ENCODE measurements at regions not wholly inside any gene's neighbourhood (a gene's known extent, or its start where the extent isn't known, plus 50 kb on each side); places are given as distances from the start of the nearest gene placed in this dataset.
"Not testable (repeated sequence)": the region's sequence is repeated elsewhere in the genome, so short reads cannot be mapped to it uniquely, and the experiment has no call there.

DNA sequence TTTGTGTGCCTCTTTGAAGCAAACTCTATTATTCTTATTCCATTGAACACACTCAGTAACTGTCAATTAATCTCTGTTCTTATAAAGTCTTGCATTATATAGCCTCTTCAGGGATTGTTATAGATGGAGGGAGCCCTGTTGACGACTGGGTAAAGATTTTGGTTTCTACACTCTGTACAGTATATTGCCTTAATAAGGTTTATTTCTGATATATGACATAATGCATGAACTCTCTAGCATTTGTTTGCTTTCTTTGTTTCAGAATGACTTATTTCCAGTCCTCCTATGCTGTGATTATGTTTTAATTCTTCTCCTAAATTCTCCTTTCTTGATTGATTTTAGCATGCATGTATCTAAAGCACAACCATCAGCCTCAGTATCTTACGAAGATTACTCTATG lies 494.9 kb downstream of the DIPK2A start:
- no peak for ATAC-seq

DNA sequence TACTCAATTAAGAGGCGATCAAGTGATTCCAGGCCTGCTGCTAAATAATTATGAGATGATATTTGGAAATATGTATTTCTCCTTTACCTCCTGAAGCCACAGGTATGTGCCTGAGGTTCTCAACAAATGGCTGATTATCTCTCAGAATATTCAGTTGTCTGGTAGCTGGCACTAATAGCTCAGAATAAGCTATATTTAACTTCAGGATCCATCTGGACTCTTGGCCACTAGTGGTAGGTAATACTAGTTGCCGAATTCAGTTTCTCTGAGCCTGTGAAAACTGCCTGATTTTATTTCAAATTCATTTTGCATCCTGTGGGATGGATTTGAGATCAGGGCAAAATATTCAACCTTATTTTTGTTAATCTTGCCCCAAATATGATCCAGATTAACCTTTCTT lies 499.0 kb downstream of the DIPK2A start:
- no peak for ATAC-seq

DNA sequence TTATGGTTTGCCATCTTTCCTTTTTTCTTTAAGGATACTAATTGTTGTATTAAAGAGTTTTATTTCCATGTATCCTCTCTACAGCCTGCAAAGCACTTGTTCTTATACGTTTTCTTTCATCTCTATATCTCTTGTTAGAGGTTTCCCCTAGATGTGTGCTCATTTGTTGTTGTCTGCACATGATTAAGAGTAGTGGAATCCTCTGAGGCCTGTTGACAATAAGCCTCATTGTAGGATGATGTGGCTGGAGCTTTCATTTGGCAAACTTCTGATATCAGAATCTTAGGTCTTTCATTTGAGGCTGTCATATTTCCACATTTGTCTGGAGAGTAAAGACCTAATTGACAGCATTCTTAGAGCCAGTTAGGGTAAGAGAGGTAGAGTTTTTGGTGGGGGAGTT lies 506.0 kb downstream of the DIPK2A start:
- ATAC-seq = no peak

DNA sequence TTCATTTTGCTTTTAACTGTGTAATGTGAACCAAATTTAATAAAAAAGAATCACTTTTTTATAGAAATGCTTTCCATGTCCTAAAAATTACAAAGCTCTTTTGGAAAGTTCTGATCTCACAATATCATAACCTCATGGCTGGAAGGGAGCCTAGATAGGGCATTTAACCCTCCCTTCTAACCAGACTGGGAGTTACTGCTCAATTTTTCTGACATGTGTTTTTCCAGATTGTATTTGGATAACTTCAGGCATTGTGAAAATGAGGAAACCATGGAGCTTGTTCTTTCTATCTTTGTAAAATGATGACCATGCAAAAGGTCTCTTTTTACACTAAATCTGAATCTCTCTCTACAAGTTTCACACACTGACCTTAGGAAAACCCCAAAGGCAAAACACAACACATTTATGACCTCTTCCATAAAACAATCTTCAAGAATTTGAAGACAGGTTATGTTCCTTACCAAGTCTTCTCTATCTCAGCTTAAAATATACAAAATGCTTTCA lies 508.8 kb downstream of the DIPK2A start:
- no peak for ATAC-seq

DNA sequence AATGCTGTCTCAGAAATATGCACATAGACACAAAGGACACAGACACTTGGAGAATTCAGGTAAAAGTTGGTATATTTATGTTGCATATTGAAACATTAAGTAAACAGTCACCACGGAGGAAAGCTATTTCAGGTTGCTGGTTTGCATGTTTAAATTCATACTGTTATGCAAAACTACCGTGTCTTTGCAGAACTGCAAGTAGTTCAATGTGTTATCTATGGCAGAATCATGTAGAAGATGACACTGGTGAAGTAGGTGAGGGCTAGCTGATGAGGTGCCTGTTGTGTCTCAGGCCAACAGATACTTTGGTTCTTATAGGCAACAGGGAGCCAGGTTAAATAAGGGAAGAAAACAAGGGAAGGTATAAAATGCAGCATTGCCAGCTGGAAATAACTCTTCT lies 511.3 kb downstream of the DIPK2A start:
- no peak for ATAC-seq

DNA sequence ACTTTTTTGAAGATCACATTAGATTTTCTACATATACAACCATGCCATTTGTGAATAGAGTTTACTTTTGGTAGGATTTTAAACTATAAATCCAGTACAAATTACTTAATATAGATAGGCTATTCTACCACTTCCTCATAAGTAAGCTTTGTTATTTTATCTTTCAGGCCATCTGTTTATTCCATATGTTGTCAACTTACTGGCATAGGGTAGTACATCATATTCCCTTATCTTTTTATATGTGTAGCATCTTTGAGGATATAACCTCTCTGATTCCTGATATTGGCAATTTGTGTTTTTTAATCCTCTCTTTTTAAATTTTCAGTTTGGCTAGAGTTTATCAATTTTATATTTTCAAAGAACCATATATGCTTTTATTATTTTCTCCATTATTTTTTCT lies 515.4 kb downstream of the DIPK2A start:
- ATAC-seq = no peak

DNA sequence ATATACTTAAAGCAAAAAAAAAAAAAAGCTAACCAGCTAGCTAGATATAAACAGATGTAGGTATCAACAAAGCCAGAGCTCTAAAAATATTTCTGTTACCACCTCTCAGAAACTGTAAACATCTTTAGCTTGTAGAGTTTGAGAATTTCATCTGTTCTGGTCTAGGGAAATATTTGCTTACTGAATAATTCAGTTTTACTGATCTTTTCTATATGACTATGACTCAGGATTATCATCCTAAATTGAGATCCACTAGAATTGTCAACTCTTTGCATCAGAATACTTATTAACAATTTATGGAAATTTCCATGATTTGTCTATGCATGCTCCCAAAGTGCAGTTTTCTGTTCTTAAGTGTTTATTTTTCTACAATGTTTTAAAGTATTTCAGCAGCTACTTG lies 517.3 kb downstream of the DIPK2A start:
- ATAC-seq = no peak

DNA sequence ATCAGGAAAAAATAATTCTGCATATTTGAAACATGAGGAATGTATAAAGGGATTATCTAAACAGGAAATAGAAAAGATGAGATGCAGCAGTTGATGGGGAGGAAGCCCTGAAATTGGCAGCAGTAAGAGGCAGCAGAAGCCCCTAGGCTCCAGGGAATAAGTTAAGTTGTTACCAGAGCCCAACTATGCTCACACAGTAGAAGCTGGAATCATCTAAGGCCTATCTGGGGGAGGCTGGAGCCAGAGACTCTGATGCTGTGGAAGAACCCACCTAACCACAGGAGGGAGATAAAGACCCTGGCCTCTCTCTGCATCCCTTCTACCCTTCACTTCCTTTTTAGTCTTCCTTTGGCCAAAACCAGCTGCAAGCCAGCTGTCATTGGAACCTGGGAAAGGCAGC lies 519.7 kb downstream of the DIPK2A start:
- no peak for ATAC-seq

DNA sequence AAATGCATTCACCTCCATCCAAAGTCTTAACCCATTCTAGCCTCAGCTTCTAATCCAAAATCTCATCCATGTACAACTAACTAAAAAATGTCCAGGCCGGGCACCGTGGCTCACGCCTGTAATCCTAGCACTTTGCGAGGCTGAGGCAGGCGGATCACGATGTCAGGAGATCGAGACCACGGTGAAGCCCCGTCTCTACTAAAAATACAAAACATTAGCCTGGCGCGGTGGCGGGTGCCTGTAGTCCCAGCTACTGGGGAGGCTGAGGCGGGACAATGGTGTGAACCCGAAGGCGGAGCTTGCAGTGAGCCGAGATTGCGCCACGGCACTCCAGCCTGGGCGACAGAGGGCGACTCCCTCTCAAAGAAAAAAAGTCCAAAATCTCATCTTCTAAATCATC lies 523.0 kb downstream of the DIPK2A start:
- ATAC-seq = not testable (repeated sequence)

DNA sequence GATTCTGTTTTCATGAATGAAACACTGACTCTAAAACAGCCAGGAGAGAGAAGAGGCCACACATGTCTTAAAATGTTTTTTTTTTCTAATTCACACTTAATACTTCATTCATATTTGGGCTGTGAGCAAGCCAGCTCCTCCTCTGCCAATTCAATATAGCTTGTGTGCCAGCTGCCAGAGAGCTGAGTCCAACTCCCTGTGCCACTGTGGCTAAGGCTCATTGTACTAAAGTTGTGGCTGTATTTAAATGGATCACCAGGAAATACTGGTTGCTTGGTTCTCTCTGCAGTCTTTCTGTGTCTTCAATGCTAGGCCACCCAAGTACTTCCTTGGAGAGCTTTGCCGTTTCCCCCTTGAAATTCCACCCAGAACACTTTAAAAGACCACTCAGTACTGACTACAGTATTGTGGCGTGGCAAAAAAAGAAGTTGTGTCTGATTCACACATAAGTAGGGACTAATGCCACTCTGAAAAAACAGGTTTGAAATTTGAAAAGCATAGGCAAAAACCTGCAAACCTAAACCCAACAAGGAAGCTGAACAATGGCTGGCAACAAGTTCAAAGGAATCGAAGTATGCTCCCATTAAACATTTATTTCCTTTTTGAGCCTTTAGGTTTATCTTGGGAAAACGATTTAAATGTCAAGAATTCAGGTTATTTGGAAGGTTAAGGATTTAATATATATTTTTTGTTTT lies 524.7 kb downstream of the DIPK2A start:
- ATAC-seq = peak; percentile 82

DNA sequence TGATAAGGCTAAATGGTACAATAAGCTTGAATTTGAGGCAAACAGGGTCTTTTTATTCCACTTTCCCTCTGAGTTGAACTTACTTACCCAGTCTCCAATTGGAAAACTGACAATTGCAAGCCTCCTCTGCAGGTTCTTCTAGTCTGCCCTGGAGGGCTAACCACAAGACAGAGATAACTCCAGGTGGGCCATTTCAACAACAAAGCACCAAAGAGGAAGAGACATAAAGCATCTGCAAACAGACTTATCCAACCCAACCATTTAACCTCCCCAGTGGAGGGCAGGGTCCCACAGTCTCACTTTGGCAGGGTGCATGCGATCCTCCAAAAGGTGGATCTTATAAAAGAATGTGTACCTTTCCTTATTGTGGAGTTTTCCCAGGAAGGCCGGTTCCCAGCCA lies 525.8 kb downstream of the DIPK2A start:
- ATAC-seq = no peak

DNA sequence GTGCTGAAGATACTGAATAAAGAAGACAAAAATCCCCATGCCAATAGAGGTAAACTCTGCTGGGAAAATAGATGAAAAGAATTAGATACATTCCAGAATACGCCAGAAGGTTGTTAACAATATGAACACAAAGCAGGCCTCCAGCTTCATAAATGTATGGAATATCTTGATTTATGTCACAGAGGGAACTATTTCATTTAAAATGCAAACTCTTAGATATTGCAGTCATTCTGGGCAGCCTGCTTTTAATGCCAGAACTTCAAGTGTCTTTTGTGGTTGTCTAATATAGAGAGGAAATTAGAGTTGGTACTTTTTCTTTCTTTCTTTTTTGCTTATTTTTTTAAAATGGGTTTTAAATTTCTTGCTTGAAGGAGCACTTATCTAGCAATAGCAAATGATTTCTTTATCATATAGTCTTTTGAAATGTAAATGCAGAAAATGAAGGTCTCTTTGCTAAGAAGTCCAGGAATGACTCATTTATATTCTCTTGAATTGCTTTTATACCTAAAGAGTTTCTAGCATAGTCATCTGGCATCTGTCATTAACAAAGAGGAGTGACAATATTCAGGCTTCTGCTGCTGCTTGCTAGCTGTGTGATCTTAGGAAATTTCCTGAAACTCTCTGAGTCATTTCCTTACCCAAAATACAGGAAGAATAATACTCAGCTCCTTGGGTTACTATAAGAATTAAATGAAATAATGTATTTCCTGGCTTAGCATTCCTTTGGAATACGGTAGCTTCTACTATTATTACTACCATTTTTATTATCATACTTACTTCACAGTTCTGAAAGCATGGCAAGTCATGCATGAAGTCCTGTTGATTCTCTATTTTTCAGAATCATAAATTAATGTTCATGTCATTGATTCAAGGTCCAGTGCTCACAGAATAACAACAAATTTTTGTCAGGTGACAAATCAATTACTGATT lies 527.6 kb downstream of the DIPK2A start:
- ATAC-seq = peak; percentile 69

DNA sequence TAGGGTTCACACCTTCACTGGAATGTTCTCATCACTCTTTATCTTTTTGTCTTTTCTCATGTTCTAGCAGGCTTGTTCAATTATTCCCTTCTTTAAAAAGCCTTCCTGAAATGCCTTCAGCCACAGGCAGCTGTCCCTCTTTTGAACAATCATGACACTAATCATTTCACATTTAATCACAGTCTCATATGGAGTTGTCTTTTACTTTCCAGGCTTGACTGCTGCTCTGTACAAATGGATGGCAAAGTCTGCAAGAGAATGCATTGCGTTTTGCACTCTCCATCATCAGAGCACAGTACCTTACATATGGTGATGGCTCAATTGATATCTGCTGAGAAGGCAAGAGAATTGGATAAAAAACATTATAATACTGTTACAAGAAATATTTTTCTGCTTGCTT lies 529.8 kb downstream of the DIPK2A start:
- no peak for ATAC-seq

DNA sequence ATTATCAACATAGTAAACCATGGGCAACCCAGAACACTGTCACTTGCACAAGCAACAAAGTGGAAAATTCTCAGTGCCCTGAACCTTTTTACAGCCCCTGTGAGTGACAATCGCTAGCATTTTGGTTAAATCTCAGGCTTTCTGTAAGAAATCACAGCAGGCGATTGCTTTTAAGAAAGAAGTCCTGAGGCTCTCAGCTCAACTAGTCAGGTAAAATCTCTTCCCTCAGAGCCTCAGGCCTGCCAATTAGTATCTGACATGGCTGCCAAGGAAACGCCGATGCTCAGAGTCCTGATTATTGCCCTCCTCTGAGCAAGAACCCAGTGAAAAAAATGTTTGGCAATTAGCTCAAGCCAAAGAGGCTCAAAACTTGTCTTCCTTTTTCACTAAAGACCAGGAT lies 530.8 kb downstream of the DIPK2A start:
- ATAC-seq = no peak

DNA sequence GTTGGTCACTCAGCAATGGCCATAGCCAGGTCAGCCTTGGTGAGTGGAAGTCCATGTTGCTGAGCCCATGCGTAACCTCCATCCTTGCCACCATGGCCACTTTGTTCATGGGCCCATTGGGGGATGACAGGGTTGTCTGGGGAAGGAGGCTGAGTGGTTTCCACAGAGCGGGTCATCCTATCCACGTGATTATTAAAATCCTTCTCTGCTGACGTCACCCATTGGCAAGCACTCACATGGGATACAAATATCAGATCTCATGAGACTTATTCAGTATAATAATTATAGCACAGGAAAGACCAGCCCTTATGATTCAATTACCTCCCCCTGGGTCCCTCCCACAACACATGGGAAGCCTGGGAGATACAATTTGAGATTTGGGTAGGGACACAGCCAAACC lies 534.8 kb downstream of the DIPK2A start:
- not testable (repeated sequence) for ATAC-seq

DNA sequence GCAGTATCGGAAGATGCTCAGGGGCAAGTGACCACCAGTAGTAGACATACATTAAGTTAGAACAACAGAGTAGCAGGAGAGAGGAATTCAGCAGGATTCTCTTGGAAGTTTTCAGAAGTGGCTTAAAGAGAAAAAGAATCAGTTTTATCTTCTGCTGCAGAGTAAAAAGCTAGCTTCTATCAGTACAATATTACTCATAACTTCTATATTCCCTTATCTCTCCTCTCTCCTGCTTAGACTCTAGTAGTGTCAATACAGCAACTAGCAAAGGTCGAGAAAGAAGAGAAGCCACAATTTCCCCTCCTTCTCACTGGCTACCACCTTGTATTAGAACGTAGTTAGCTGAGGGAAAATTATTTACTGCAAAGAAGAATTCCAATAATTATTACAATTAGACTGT lies 539.7 kb downstream of the DIPK2A start:
- ATAC-seq = no peak

DNA sequence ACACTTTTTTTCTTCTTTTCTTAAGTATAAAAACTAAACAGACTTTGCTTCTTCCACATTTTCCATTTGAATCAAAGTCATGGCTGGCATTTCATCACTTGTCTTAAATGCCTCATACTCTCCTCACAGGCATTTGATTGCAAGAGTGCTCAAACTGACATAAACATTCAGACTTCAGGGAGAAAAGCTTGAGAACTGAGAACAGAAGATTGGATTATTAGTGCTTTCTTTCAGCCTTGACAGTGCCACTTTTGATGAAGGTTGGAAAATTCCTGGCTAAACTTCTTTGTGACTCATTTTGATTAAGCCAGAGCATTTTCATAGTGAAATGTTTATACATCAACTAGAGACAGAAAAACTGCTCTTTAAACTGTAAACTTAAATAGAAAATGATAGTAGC lies 544.4 kb downstream of the DIPK2A start:
- no peak for ATAC-seq

DNA sequence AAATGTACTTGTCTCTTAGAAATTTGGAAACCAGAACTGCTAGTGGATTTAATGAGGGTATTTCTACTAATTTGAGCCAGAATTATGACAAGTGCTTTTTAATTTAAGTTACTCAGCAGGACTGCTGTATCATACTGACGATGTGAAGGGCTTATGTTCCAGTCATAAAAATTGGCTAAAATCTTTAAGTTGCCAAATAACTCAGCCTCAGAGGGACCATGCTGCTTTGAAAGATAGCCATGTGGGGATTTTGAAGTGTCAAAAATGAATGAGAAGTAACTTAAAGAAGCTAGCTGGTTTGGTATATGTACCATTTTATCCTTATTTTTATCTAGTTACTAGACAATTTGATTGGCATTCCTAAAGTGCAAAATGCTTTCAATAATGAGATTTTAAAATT lies 545.0 kb downstream of the DIPK2A start:
- no peak for ATAC-seq

DNA sequence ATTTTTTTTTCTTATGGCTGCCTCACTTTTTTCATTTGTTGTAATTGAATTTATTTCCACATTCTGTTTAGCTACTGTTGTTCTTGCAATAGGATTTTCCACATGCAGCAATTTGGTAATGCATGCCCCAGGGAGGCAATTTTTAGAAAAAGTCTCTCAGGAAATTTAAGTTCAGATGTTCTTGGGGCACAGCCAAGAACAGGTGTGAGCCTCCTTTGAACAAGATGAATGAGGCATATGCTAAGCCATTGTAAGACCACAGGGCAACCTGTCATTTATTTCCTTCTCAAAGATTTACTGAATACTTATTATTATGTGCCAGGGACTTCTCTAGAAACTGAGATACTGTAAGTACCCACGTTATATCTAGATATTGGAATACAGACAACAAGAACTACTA lies 549.5 kb downstream of the DIPK2A start:
- ATAC-seq = no peak

DNA sequence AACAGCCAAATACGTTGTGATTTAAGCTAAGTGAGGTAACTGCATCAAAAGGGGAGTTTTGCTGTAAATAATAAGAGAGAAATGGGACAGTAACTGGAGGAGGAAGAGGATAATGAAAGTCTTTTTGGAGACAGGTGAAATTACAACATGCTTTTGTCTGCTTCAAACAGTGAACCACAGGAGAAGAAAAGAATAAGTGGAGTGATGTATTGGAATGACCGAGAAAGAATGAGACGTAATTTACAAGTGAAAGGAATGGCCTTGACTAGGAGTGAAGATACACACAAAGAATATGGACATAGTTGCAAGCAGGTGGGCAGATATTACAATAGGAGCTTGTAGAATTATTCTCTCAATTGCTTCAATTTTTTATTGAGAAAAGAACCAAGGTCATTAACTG lies 550.8 kb downstream of the DIPK2A start:
- no peak for ATAC-seq

DNA sequence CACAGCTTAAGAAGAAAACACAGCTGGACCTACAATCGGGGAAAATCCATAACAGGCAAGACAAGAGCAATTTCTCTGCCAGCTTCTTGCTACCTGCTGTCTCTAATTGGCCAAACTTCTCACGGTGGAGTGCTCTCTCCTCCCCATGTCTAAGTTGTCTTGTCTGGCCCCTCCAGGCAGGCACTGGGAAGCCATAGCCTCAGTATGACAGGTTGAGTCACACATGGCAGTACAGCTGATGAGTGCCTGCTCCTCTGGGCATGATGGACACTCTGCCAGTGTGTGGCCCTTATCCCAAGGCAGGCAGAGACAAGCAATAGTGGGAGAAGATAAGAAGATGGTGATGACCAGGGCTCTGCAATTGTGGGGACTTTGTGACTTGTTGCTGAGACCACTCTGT lies 551.8 kb downstream of the DIPK2A start:
- no peak for ATAC-seq

DNA sequence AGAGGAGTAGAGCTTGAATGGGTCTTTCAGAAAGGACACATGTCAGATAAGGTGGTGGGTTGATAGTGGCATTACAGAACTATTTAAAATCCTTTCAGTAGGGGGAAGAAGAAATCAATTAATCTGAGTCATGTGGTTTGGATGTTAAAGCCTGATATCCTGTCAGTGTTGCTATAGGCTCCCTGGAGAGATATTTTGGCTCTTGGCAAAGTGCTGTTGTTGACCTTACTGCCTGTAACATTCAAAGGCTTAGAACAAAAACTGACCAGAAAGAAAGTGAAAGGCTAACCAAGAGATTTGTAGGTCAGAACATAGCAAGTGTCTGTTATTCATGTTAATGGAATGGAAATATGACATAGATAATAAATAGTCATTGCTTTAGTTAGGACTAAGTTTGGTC lies 552.9 kb downstream of the DIPK2A start:
- no peak for ATAC-seq

DNA sequence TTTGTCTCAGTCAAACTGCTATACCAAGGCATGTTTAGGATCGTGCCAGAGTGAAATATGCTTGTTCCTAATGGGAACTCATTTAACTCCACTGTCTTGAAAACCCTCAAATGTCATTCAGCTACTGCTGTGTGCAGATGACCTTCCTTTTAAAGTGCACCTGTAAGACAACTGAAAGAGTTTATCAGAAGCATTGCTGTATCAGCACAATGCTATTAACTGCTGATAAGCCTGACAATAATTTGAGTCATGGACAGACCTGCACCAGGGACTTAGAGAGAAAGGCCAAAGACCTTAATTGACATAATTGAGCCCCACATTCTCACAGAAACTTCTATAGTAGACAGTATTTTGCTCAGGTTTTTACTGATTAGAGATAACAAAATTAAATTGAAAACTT lies 557.9 kb downstream of the DIPK2A start:
- no peak for ATAC-seq

DNA sequence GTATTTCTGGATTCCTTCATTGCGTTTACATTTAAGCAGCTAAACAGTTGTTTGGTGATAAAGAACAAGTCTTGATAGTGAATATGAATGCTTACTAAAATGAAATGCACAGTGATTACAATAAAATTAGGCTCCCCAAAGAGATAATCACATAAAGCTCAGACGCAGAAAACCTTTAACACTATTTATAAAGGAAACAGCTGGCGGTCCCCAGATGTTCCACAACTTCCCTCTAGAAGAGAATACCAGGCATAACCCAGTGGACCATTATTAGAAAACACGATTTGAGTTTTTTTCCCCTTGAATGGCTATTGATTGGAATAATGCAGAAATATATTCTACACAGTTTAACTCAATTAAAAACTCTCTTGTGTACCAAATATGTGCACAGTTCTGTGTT lies 573.2 kb downstream of the DIPK2A start:
- ATAC-seq = no peak
